ENCODE measurements at regions not wholly inside any gene's neighbourhood (a gene's known extent, or its start where the extent isn't known, plus 50 kb on each side); places are given as distances from the start of the nearest gene placed in this dataset.

DNA sequence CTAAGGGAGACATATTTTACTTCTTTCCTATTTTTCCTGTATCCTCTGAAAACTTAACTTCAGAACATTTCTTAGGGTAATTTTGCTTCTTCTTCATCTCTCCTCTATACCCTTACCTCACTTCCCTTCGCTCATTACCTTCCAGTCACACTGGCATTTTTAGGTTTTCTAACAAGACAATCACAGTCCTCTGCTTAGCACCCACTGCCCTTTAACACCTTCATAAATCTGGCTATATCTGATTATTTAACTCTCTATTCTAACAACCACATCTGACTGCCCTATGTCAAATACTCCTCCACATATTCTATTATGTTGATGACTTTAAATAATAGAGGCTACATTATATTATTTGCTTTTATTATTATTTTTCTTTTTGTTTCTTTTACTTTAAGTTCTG is 1058.0 kb upstream of the CNTN5 start:
- Histone ChIP-seq H3K36me3 (replicated peaks; ENCODE audit: low read depth, low read length) (no peaks in the 10 kb centered on the region), H4K20me1 (ENCODE audit: insufficient read depth, low read length) (no peaks in the 10 kb centered on the region), H3K27ac (ENCODE audit: low read length) (no peak overlapping the region), H2AFZ (ENCODE audit: low read depth, low read length) (no peak overlapping the region), H3K79me2 (ENCODE audit: low read length) (no peaks in the 10 kb centered on the region), H3K27me3 (ENCODE audit: low read depth, low read length) (no peaks in the 10 kb centered on the region), H3K4me3 (ENCODE audit: low read length) (no peak overlapping the region), H3K4me2 (ENCODE audit: low read length) (no peak overlapping the region), H3K9ac (ENCODE audit: low read length) (no peak overlapping the region), H3K9me3 (ENCODE audit: insufficient read depth, low read length) (no peaks in the 10 kb centered on the region), H3K4me1 (ENCODE audit: low read length) (no peaks in the 10 kb centered on the region)
- no peak for TF ChIP-seq EZH2phosphoT487 (IDR thresholded peaks at IDR 0.05; ENCODE audit: low read depth)
- TF ChIP-seq, protein P1, sequence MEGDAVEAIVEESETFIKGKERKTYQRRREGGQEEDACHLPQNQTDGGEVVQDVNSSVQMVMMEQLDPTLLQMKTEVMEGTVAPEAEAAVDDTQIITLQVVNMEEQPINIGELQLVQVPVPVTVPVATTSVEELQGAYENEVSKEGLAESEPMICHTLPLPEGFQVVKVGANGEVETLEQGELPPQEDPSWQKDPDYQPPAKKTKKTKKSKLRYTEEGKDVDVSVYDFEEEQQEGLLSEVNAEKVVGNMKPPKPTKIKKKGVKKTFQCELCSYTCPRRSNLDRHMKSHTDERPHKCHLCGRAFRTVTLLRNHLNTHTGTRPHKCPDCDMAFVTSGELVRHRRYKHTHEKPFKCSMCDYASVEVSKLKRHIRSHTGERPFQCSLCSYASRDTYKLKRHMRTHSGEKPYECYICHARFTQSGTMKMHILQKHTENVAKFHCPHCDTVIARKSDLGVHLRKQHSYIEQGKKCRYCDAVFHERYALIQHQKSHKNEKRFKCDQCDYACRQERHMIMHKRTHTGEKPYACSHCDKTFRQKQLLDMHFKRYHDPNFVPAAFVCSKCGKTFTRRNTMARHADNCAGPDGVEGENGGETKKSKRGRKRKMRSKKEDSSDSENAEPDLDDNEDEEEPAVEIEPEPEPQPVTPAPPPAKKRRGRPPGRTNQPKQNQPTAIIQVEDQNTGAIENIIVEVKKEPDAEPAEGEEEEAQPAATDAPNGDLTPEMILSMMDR (IDR thresholded peaks at IDR 0.05; ENCODE audit: low read depth, low read length): no peak

DNA sequence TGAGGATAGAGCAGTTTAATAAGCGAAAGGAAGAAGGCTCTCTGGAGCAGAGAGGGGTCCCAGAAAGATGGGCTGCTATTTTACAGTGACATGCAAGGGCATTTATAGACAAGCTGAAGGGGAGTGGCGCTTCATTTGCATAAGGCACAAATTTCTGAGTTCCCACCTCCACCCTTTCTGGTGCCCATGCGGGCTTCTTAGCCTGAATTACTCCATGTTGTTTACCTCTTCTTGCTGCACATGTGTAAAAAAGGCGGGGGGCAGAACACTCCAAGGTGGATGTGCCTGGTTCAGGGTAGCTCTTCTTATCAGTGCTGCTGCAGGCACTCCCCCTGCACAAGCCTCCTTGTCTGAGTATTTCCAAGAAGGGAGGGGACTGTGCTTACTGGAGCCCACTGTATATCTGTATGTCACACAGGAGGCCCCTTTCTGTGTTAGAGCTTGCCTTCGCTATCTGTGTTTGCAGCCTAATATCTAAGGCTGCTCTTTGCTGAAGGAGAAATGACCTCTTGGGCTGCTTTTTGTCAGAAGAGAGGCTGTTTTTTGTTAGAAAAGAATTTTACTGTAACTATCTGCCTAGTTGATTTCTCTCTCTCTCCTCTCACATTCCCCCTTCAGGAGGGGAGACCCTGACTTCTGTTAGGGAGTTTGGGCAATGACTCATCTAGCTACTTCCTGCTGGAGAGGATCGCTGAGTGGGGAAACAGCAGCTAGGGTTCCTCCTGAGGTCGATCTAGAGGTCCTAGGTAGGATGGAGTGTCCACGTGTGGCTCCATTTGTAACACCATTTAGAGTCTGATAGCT is 1057.0 kb upstream of the CNTN5 start:
- Histone ChIP-seq H3K4me2 (ENCODE audit: low read length) (no peak overlapping the region), H4K20me1 (ENCODE audit: insufficient read depth, low read length) (no peaks in the 10 kb centered on the region), H3K27me3 (ENCODE audit: low read depth, low read length) (no peaks in the 10 kb centered on the region), H3K9ac (ENCODE audit: low read length) (no peak overlapping the region), H3K4me3 (ENCODE audit: low read length) (no peak overlapping the region), H3K36me3 (replicated peaks; ENCODE audit: low read depth, low read length) (no peaks in the 10 kb centered on the region), H3K9me3 (ENCODE audit: insufficient read depth, low read length) (no peaks in the 10 kb centered on the region), H2AFZ (ENCODE audit: low read depth, low read length) (no peak overlapping the region), H3K4me1 (ENCODE audit: low read length) (no peaks in the 10 kb centered on the region), H3K27ac (ENCODE audit: low read length) (no peak overlapping the region), H3K79me2 (ENCODE audit: low read length) (no peaks in the 10 kb centered on the region)
- TF ChIP-seq, protein P1 (IDR thresholded peaks at IDR 0.05; ENCODE audit: low read depth, low read length): no peak
- TF ChIP-seq EZH2phosphoT487 (IDR thresholded peaks at IDR 0.05; ENCODE audit: low read depth): no peak

DNA sequence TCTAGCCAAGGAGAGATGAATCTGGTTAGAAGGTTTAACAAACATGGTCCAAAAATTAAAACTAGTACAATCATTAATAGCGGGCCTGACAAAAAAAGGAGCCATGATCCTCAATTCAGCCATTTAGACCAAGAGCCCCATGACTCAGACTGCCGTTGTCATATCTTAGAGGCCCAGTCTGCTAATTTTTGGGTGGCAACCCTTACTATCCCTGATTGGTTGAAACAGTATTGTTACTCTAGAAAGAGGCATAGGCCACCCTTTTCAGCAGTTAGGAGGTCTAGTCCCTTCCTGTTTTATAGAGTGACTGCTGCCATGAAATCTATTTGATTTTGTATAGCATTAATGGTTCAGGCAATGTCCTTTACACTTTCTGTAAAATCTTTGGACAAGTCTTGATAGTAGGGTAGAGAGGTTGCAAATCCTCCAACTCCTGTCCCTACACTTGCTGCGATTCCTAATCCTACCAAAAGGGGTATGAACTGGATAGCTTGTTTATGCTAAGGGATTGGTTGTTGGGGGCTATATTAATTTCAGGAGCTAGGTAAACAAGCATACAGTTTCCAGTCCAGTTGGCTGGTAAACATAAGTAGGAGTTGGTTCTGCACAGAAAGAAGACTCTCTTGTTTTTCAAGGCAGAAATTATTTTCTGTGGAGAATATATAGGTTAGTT is 1056.3 kb upstream of the CNTN5 start:
- Histone ChIP-seq H3K27ac (ENCODE audit: low read length) (no peak overlapping the region), H4K20me1 (ENCODE audit: insufficient read depth, low read length) (no peaks in the 10 kb centered on the region), H2AFZ (ENCODE audit: low read depth, low read length) (no peak overlapping the region), H3K36me3 (replicated peaks; ENCODE audit: low read depth, low read length) (no peaks in the 10 kb centered on the region), H3K4me3 (ENCODE audit: low read length) (no peak overlapping the region), H3K4me1 (ENCODE audit: low read length) (no peaks in the 10 kb centered on the region), H3K9me3 (ENCODE audit: insufficient read depth, low read length) (no peaks in the 10 kb centered on the region), H3K9ac (ENCODE audit: low read length) (no peak overlapping the region), H3K27me3 (ENCODE audit: low read depth, low read length) (no peaks in the 10 kb centered on the region), H3K4me2 (ENCODE audit: low read length) (no peak overlapping the region), H3K79me2 (ENCODE audit: low read length) (no peaks in the 10 kb centered on the region)
- no peak for TF ChIP-seq EZH2phosphoT487 (IDR thresholded peaks at IDR 0.05; ENCODE audit: low read depth)
- TF ChIP-seq, protein P1 (IDR thresholded peaks at IDR 0.05; ENCODE audit: low read depth, low read length): no peak

DNA sequence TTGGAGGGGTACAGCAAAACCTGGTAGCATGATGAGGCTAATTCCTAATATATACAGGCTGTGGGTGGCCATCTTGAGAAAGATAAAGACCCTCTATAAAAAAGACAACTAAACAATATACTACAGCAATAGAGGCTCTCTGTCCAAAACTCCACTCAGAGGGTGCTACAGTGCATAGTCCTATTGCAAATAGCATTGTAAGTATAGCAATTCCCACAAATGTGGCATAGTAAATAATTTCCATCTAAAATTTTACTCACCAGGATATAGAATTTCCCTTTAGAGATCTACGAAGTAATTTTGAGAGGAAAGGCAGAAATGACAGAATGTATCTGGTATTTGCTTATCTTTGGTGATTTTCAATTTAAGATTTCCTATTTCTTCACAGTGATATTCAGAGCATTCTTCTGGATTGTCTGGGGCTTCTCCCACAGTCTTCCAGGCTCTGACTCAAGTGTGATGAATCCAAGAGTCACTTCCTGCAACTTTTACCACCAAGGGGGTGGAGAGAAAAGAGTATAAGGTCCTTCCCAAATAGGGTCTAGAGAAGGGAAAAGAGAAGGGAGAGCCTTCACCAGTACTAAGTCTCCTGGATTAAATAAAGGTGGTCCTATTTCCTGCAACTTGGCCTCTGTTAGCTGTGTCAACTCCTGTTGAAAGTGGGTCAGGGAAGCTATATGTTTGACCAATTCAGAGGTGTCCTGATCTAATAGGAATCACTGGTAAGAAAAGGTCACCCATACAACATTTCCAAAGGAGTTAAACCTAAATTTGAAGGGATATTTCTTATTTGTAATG is 1054.7 kb upstream of the CNTN5 start:
- Histone ChIP-seq H3K36me3 (replicated peaks; ENCODE audit: low read depth, low read length) (no peaks in the 10 kb centered on the region), H3K4me2 (ENCODE audit: low read length) (no peak overlapping the region), H3K4me1 (ENCODE audit: low read length) (no peaks in the 10 kb centered on the region), H3K9me3 (ENCODE audit: insufficient read depth, low read length) (no peaks in the 10 kb centered on the region), H4K20me1 (ENCODE audit: insufficient read depth, low read length) (no peaks in the 10 kb centered on the region), H3K27ac (ENCODE audit: low read length) (no peak overlapping the region), H3K27me3 (ENCODE audit: low read depth, low read length) (no peaks in the 10 kb centered on the region), H3K4me3 (ENCODE audit: low read length) (no peak overlapping the region), H3K79me2 (ENCODE audit: low read length) (no peaks in the 10 kb centered on the region), H2AFZ (ENCODE audit: low read depth, low read length) (no peak overlapping the region), H3K9ac (ENCODE audit: low read length) (no peak overlapping the region)
- no peak for TF ChIP-seq EZH2phosphoT487 (IDR thresholded peaks at IDR 0.05; ENCODE audit: low read depth)
- TF ChIP-seq, protein P1 (IDR thresholded peaks at IDR 0.05; ENCODE audit: low read depth, low read length): no peak

Measured in OCI-LY3 (cell line).